Body of pancreas (tissue), 4 donors: ENCODE measurements at regions not wholly inside any gene's neighbourhood (a gene's known extent, or its start where the extent isn't known, plus 50 kb on each side); places are given as distances from the start of the nearest gene placed in this dataset.

Experiments
- CTCF ChIP-seq, 7 experiments: fragments of 450-650 bp in 4 of 7; fragments of 200-600 bp in 3 of 7; sonication (generic) in 3 of 7; IDR thresholded peaks; one replicate each; pipeline ENCODE4 v1.5.1; 2016 to 2019; ENCODE audit warnings: antibody characterized with exemption in 7 of 7
- POLR2A ChIP-seq, 3 donors: fragments of 450-650 bp; IDR thresholded peaks; one replicate each; pipeline ENCODE4 v1.6.1; 2016; ENCODE audit warnings: antibody characterized with exemption in 3 of 3, mild to moderate bottlenecking in 2 of 3

- TF ChIP-seq CTCF (IDR thresholded peaks at IDR 0.05), result no peak
- no peak for TF ChIP-seq POLR2A (IDR thresholded peaks at IDR 0.05)
Measured at GRCh38 chr18:56009411-56009810, 421.4 kb upstream of the TCF4 start.
